Hematopoietic multipotent progenitor cell treated with erythropoietin and hydrocortisone succinate and interleukin-3 and kit ligand, for 4 days (in vitro differentiated cells): ENCODE measurements at regions not wholly inside any gene's neighbourhood (a gene's known extent, or its start where the extent isn't known, plus 50 kb on each side); places are given as distances from the start of the nearest gene placed in this dataset.
A peak's percentile ranks its signal among the peaks of the same experiment; 100 is the strongest.
"Not testable (repeated sequence)": the region's sequence is repeated elsewhere in the genome, so short reads cannot be mapped to it uniquely, and the experiment has no call there.

Experiments used
- DNase-seq: peaks from one replicate; pipeline ENCODE4 v3.0.0-alpha.2; 2015

DNA sequence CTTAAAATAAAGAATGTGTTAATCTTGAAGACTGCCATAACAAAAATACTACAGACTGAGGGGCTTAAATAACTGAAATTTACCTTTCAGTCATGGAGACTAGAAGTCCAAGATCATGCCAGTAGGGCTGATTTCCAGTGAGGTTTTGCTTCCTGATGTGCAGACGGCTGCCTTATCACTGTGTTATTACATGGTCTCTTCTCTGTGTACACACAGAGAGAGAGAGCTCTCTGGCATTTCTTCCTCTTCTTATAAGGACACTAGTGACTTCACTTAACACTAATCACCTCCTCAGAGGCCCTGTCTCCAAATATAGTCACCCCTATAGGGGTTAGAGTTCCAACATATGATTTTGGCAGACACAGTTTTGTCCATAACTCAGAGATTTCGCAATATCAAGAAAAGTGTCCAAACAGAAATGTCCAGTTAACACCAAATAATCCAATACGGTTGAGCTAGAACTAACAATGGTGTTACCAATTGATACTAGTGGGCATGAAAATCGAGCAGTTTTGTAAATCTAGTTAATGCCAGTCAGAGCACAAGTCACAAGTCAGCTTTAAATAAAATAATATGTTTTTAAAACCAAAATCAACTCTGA is 399.8 kb downstream of the ADCYAP1 start:
- DNase-seq: no peak

DNA sequence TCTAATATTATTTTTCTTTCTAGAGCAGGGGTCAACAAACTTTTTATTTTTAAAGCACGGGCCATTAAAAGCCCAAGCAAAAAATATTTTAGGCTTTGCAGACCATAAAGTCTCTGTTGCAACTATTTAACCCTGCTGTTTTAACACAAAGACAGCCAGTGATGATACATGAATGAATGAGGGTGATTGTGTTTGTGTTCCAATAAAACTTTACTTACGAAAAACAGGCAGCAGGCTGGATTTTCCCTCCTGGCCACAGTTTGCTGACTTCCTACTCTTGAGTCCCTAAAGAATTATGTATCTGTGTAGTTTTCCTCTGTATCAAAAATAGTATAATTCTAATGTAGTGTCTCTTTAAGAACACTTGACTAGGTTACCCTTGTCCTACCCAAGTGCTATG is 402.0 kb downstream of the ADCYAP1 start:
- DNase-seq: no peak

- DNase-seq: peak; percentile 14
Observed at GRCh38 chr18:1308686-1309085, 404.0 kb downstream of the ADCYAP1 start.

DNA sequence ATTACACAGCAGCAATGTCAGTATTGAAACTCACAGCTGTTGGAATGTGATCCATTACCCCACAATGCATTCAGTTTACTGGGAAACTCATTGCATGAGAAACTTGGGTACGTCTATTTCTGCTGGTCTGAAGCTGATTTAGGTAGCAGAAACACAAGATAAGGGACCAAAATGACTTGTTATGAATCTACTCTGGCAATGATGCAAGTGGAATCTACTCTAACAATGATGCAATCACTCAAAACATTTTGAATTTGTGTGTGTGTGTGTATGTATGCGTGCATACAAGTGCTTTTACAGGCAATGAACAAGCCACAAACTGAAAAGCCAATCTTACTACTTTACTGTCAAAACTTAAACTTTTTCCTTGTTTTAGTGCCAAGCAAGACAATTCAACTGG is 406.7 kb downstream of the ADCYAP1 start:
- DNase-seq: no peak

- DNase-seq: not testable (repeated sequence)
Observed at GRCh38 chr18:1335345-1335744, 430.7 kb downstream of the ADCYAP1 start.

- no peak for DNase-seq
Observed at GRCh38 chr18:1350931-1351450, 446.3 kb downstream of the ADCYAP1 start.

DNA sequence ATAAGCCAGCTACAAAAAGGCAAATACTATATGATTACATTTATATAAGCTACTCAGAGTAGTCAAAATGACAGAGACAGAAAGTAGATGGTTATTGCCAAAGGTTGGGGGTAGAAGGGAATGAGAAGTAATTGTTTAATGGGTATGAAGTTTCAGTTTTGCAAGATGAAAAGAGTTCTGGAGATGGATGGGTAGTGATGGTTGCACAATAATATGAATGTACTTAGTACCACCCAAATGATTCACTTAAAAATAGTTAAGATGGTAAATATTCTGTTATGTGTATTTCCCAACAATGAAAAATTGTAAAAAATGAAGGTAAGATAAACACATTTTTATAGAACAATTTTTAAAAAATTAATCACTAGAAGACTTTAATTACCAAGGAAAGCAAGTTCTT is 448.4 kb downstream of the ADCYAP1 start:
- no peak for DNase-seq

GRCh38 chr18:1357724-1358123 is 453.1 kb downstream of the ADCYAP1 start:
- DNase-seq: no peak

DNA sequence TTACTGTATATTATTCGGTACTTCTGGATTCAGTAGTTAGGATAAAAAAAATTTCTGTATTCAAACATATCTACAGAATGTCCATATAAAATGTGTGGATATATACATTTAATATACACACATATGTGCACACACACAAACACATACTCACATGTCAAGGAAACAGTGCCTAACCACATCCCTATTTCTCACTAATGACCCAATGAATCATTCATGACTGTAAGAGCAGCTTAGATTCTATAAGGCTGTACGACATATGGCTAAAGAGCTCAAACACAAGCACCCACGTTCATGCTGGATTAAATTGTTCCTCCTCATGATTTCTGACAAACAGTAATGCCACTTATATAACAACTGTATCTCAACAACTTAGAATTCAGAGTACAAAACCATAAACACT is 457.3 kb downstream of the ADCYAP1 start:
- peak; percentile 19 for DNase-seq

- no peak for DNase-seq
Observed at GRCh38 chr18:1370552-1370951, 465.9 kb downstream of the ADCYAP1 start.

DNA sequence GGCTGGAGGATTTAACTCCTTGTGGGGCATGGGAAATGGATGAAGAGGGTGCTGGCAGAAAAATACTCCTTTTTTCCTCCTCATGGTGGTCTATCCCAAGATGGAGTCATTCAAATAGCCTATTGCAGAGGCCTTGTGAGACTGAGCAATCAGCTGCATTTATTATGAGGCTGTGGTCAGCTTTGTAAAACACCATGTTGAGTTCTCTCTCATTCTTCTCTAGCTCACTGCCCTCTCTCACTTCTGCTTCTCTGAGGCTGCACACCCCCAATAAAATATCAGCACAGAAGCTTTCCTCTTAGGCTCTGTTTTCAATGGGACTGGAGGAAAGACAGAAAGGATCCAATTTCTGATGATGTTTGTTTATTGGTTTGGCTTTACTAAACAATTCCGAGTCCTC is 467.1 kb downstream of the ADCYAP1 start:
- no peak for DNase-seq

GRCh38 chr18:1383465-1383864 is 478.8 kb downstream of the ADCYAP1 start:
- no peak for DNase-seq

- not testable (repeated sequence) for DNase-seq
Observed at GRCh38 chr18:1388468-1388867, 483.8 kb downstream of the ADCYAP1 start.

- DNase-seq: no peak
Observed at GRCh38 chr18:1392046-1392445, 487.4 kb downstream of the ADCYAP1 start.

DNA sequence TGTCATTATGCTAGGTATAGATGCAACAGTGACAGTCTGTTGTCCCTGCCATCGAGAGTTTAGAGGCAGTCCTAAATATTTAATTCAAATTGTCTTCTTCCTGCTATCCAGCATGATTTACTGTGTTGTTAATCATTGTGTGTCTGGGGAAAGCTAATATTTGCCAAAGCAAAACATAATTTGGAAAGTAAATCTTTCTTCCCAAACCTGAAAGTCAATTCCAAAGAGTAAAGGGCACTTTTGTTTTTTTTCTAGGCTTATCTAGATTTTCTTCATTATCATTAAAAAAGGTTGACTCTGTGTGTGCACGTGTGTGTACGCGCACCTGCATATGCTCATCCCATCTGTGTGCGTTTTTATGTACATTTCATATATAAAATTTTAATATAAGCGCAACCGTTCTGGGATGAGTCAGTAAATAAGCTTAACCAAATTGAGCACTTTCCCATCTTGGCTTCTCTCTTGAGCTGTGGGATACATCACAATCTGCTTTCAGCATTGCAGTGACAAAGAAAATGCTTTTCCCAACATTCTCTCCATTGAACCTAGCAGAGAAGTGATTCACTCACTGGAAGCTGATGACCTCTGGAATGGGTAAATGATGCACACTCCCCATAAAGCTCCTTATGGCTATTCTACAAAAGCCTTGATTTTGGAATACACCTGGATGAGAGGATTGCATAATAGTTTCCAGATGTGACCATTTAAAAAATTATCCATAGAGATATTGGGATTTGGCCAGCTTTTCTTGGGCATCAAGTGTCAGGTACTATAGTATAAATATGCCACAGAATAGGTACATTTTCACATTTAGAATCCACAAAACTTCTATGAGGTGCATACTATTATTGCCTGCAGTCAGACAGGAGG is 488.4 kb downstream of the ADCYAP1 start:
- no peak for DNase-seq

- DNase-seq: no peak
Observed at GRCh38 chr18:1393929-1394328, 489.3 kb downstream of the ADCYAP1 start.

GRCh38 chr18:1394426-1394825 is 489.8 kb downstream of the ADCYAP1 start:
- DNase-seq: no peak

GRCh38 chr18:1394966-1395365 is 490.3 kb downstream of the ADCYAP1 start:
- DNase-seq: no peak

- DNase-seq: no peak
Observed at GRCh38 chr18:1408376-1408775, 503.7 kb downstream of the ADCYAP1 start.

DNA sequence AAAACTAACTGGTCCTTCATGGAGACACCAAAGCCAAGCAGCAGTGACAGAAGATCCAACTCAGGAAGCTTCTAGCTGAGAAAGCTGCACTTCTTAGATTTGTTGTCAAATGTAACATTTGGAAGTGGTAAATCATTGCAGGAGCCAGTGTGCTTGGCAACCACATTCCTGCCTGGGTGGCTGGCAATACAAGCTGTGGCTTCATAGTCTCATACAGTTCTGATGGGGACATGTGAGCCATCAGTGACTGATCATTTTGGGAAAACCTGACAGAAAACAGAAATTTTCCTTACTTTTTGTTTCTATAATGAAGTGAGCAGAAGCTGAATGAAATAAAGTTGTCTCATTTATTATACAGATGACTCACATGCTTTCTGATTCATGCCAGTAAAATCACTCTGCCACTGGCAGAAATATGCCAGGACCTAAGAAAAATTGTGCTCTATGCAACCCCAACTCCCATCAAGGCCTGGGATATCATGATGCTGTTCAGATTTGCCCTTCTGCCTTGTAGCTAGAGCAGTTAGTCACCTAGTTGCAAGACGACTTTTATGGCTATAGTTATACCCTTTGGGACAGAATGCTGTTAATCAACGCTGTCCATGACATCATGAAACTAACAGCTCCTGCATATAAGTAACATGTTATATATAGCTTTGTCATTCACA is 508.1 kb downstream of the ADCYAP1 start:
- DNase-seq: no peak

GRCh38 chr18:1413323-1413675 is 508.6 kb downstream of the ADCYAP1 start:
- no peak for DNase-seq

DNA sequence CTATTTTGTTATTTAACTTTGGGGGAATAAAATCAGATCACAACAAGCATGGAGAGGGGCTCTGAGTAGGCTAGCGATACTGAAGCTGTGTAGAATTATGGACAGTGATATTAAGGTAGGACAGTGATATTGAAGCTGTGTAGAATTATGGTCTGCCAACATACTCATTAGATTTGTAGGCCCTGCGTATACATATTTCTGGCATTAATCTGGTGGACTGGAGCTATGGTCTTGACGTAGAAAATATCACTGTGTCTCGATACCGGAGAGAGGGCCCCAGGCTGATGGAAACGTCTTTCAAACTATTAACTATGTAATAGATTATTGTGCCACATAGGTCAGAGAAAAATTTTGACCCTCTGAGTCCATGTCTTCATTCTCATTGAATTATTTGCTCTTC is 511.4 kb downstream of the ADCYAP1 start:
- no peak for DNase-seq

GRCh38 chr18:1421502-1421901 is 516.8 kb downstream of the ADCYAP1 start:
- peak; percentile 24 for DNase-seq

GRCh38 chr18:1422634-1423033 is 518.0 kb downstream of the ADCYAP1 start:
- no peak for DNase-seq
